IPS-NIHi7 (cell line): ENCODE measurements at regions not wholly inside any gene's neighbourhood (a gene's known extent, or its start where the extent isn't known, plus 50 kb on each side); places are given as distances from the start of the nearest gene placed in this dataset.

Source experiments
- DNase-seq: peaks from one replicate; pipeline ENCODE4 v3.0.0; 2012; ENCODE audit warnings: mixed read lengths; ENCODE audit errors: extremely low spot score

DNA sequence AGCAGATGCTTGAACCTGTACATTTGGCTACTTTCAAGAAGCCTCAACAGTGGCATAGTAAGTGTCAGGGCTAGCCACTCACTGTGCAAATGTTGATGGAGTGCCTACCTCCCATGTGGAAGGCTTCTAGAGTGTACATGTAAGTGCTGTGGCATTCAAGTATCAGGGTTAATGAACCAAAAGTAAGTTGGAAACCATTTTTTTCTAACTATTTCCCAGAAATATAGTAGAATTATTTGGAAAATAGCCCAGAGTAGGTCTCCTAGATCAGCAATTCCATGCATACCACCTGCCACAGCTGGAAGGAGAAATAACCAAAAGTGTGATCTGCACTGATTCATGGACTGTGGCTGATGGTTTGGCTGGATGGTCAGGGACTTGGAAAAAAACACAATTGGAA lies 53.3 kb downstream of the FOXD1 start:
- DNase-seq = no peak

DNA sequence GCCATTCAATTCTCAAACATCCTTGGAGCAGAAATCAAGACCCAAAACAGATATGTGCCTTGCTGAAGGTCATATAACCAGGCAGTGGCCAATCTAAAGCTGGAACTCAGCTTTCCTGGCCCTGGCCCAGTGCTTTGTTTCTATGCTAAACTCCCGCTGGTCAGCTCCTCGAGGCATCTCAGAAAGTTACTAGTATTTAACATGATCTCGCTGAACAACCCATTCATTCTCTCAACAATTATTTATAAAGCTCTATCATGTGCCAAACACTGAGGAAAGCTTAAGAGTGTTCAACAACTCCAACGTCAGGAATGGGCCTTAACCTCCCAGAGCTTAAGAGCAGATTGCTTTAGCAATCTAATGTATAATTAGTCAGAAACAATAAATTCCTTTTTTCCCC lies 54.0 kb downstream of the FOXD1 start:
- DNase-seq = no peak

DNA sequence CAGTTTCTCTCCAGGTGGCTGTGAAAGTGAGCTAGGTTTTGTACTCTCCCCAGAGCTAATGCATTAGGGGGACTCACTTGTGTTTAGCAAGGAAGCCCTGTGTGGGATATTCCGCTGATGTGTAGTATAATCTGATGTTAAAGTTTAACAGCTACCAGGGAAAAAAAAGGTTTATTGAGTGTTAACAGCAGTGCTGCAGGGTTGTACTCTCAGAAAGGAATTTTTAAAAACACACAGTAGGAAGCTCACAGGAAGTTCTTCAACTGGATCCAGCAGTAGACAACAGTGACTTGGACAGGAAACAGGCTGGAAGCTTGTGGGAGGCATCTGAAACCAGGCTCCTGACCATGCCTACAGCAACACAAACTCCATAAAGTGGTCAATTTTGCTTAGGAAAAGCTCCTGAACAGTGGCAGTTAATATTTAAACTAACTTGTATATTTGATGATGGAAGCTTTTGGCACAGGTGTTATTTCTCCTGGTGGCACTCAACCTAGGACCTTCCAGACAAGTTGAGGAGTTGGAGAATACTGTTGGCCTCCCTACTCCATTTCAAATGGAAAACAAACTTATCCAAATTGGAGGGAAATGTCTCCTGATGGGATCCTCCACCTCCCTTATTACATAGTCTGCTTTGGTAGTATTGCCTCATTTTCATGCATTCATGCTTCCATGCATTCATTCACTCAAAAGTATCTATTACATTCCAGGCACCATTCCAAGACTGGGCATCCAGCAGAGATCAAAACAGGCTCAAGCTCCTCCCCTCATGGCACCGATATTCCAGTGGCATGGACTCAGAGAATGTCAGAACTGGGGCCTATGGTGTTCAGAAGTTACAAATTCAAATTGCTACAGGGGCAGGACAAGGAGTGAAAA lies 54.7 kb downstream of the FOXD1 start:
- no peak for DNase-seq

DNA sequence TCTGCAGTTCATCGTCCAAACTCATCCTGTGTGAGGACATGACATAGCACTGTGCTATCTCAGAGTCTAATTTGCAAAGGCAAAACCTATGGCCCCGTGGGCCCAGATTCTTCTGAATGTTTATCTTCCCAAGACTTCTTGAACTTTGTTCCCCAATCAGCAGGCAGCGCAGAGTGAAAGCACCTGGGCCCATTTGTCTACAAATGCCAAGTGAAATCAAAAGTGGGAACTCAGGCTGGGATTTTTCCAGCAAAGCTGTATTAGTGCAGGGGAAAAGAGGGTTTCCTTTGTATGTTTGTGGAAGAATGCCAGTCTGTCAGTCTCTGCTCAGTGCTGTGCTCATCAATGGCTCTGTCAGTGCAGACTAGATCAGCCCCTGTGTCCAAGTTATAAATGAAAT lies 55.8 kb downstream of the FOXD1 start:
- no peak for DNase-seq

DNA sequence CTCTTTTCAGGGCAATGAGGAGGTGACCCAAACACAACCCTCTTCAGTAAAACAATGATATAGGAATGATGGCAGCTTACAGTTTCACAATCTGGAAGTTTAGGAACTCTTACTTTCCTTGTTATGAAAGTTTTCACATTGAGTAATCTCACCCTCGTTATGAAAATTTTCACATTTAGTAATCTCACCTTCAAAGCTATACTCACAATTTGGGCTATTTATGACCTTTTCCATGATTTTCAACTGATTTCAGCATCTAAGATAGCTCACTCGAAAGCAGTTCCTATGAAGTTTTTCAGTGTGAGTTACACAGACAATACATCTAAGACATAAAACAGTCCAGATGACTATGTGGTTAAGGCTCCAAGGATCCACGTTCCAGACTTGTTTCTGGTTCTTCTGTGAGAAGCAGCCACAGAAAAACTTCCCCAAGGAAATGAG lies 57.1 kb downstream of the FOXD1 start:
- no peak for DNase-seq

DNA sequence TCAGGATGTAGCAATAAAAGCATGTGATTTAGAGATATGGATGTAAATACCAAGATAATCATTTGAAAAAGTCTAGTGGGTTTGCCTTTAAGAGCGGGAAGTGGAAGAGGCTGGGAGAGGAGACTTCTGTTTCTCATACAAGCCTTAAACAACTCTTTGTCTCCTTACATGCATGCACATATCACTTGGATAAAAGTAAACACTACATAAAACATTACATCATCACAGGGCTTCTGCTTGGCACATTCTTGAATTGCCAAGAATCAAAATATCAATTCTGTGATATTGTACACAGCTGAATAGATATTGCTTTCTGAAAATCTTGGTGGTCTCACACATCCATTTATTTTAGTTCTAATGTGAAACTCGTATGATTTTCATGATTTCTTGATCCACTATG lies 57.6 kb downstream of the FOXD1 start:
- no peak for DNase-seq

DNA sequence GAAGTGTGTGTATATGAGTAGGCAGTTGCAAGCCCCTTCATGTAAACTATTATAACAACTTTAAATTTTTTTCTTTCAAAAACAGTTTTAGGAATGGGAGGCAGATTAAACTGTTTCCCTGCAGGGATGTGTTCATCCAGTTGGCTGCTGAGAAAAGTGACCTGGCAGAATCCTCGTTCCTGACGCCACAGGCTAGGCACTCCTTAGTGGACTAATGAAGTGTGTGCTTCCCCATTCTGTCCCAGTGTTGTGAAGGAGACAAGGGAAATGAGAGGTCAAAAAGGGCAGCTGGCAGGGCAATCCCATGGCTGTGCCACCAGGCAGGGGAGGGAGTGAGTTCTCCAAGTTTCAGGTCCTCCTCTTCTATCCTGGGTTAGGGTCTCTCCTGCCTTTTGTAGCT lies 59.8 kb downstream of the FOXD1 start:
- no peak for DNase-seq

DNA sequence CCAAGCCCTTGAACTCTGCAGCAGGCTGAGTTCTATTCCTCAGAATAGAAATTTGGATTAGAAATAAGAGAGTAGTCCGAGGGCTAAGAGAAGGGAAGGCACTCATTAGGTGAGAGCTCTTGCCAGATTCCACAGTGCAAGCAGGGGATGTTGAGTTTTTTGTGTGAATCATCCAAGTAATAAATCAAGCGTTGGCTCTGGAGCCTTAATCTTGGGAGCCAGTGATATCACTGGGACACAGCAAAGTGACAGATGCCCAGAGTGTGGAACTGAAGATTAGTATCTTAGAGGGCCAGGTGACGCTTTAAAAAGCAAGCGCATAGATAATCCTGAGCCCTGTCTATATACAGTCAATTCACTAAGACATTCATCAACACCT lies 60.3 kb downstream of the FOXD1 start:
- DNase-seq = no peak

DNA sequence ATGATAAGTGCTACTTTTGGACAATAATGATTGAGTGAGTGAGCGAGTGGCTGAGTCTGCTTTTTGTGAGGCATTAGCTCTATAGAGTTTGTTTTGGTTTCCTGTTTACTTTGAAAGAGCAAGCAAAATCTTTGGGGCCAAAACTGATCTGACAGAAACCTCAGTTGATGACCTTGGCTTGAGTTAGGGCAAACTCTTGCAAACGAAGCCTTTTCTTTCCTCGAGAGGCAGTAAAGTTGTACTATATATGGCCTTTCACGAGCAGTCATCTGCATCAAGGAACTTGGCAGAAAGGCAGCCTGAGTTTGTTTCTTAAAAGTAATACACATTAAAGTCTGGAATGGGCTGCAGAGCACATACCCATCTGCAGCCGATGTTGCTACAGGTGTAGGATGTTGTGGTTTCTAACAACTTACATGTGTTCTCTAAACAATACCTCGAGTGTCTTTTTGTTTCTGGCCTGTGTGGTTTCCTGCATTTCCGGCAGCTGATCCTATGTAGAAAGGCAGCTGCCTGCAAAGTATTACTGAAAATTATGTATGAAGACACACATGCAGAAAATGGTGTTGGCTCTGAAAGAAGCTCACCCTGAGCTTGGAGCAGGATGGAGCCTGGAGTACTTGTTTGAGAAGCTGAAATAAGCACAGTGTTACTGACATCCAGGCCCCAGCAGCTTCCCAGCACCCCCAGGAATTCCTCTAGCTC lies 60.8 kb downstream of the FOXD1 start:
- DNase-seq = no peak

DNA sequence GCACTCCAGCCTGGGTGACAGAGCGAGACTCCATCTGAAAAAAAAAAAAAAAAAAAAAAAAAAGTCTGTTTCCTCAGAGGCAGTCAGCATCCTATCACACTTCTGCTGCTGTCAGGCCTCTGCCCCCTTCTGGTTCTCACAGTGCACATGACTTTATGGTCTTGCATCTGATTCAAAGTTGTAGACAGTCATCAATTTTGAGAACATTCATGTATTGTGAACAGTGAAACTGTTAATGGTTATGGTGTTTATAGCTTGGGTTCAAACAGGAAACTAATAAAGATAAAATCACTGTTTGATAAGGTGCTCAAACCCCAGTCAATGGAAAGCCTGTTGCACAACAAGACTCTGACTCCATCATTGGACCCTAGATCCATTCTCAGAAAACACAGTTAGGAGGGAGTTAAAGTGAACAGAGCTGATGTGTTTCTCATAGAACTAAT lies 61.4 kb downstream of the FOXD1 start:
- DNase-seq = no peak

DNA sequence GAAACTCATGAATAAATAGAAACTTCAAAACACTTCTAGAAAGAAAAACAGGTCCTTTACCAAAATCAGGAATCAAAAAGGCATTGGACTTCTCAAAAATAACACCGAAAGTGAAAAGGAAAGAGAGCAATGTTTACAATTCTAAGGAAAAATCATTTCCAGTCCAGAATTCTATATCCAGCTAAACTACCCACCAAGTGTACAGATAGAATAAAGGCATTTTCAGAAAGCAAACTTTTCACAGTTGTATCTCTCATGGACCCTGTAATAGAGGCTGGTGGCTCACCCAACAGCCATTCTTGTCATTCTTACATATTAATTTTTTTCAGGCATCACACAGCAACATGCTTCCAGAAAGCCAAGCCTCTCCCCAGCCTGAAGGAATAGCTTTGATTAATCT lies 63.7 kb downstream of the FOXD1 start:
- no peak for DNase-seq

DNA sequence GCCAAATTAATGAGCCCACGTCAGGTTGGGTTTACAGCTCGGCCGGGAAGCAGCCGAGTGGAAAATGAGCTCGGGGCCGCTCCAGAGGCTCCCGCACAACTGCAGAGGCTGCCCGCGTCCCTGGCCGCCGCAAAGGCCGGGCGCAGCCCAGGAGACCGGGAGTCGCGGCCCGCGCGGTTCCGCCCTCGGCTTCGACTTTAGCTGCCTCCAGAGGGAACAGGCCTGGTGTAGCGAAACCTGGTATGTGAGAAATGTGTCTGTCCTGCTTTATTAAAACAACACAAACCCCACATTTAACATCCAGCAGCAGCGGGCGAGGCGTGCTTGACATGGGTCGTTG lies 66.2 kb downstream of the FOXD1 start:
- no peak for DNase-seq

DNA sequence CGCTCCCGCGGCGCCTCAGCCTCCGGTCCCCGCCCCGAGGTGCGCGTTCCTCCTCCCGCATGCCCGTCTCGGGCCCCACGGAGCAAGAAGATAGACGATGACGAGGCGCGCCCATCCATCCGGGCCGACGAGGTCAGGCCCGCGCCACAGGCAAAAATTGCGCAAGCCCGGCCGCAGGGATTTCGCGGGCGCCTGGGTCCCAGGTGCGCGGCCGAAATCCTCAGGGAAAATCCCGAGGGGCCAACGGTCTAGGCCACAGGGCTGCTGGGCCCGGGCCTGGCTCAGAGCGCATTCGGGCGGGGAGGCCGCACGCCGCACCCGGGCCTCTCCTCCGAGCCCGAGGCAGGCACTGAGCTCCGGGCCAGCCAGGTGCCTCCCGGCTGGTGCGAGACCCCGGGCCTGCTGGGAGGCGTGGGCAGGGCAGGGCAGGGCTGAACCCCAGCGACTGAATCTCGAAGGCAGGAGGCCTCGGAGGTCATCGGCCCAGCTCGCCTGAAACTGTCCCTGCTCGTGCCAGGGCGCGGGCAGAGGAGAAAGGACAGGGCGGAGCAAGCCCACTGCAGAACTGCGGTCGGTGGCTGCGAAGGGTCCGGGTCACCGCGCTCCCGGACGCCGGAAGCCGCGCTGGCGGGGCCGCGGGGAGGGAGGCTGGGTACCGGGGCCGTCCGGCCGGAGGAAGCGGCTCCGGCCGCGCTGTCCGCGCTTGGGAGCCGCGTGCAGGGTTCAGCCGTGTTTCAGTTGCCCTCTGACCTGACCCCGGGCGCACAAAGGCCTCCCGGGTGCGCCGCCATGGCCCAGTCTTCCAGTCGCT lies 66.8 kb downstream of the FOXD1 start:
- DNase-seq = peak; percentile 24

DNA sequence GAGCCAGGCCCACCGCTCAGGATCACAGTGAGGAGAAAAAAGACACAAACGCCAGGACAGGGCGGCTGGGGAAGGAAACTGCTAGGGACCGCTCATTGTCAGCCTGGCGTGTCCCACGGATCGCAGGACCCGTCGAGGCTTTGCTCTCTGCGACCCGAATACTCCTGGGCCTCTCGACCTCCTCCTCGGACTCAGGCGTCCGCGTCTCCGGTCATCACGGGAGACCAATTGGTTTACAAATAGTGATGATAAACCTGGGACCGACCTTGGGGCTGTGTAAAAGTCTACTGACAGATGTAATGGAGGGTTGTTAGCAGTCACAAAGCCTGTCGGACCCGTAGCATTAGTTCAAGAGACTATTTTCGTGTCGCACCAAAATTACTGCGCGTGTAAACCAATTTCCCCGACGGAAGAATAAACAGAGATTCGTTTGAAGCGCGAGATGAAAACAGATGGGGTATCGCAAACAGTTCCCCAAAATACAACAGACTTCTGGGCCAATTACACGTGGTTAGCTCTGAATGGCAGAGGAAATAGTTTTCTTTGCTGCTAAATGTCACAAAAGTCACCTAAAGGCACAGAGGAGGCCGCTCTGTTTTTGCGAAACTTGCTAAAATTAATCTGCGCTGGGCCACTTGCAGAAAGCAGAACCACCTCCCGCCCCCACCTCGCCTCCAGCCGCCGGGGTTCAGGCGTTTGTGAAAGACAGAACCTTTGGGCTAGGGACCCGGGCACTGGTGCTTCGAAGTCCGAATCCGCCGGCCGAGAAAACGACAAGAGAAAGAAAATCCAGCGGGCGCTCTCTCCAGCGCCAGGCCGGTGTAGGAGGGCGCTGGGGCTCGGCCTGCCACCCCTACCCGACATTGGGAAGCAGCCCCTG lies 67.6 kb downstream of the FOXD1 start:
- no peak for DNase-seq

DNA sequence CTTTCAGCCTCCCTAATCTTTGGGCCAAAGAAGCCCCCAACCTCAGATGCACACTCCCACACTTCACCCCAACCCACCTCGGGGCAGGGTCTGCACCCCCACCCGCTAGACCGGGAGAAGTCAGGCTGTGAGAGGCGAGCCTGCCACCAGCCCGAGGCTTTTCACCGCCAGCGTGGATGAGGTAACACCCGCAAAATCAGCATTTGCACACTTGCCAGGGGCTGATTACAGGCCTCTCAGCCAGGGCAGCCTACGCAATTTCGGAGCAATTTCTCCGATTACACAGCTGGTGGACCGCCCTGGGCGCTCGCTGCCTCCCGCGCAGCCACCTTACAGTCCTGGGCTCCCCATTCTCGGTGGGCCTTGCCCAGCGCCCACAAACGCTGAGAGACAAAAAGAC lies 68.5 kb downstream of the FOXD1 start:
- DNase-seq = no peak

DNA sequence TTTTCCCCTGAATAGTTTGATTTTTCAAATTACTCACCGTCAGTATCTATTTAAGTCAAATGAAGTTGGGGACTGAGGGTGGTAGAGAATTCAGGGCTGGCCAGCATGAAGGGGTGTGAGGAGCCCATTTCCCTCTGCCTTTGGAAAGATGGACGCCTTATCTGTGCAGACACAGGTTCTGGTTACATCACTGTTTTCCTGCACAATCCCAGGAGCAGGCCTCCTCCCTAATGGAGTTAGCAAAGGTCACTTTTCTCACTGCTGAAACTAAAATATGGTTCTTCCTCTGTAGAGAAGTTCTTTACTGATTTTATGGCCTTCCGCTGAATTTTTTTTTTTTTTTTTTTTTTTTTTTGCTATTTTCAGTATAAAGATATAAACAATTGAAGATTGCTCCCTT lies 69.1 kb downstream of the FOXD1 start:
- DNase-seq = no peak

DNA sequence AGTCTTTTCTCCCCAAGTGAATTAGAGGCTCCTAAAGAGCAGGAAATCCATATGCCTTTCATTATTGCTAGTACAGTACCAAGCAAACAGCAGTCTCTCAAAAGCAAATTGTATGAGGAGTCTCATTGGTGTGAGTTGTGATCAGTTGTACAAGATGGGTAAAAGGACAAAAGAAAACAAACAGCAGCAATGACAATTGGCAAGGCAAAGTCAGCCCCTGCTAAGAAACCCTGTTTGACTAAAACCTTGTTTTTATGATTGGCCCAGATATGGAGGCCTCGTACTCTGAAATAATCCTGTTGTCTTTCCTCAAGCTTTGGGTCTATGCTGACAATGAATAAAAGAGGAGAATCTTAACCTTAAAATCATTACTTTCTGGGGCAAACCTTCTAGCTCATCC lies 69.8 kb downstream of the FOXD1 start:
- DNase-seq = no peak

DNA sequence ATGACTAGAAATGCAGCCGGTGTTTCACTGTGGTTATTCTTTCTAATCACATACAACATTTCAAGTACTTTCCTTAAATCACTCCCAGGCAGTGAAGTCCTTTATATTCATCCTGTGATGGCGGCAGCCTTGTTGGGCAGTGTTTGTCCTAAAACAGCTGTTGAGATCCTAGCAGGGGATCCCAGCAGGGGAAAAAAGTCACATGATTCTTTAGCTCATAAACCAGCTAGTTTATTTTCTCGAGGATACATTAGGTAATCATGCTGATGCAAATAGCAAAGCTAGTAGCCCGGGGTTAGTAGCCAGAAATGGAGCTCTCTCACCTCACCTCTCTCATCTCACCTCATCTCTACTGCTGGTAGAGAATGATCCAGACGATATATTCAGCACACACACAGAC lies 70.5 kb downstream of the FOXD1 start:
- no peak for DNase-seq

DNA sequence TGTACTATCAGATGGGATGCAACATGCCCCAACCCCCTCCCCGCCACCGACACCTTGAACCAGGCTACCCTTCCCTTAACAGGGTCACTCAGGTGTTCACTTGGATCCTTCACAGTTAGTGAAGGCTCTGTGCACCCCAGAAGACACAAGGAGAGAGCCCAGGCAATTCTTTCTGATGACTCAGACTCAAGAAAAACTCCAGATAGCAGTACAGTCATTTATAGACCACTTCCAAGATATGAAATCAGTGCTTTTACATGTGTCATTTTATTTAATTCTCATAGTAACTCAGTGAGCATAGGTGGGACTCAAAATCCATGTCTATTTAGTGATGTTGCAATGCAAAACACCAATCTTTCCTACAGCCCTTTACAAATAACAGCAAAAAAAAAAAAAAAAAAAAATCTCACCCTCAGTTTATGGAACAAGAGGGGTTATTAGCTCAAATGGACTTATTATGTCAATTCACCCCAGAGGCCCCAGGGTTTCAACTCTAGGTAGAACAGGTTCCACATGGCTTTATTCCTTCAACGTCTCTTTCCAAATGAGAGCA lies 71.9 kb downstream of the FOXD1 start:
- no peak for DNase-seq

DNA sequence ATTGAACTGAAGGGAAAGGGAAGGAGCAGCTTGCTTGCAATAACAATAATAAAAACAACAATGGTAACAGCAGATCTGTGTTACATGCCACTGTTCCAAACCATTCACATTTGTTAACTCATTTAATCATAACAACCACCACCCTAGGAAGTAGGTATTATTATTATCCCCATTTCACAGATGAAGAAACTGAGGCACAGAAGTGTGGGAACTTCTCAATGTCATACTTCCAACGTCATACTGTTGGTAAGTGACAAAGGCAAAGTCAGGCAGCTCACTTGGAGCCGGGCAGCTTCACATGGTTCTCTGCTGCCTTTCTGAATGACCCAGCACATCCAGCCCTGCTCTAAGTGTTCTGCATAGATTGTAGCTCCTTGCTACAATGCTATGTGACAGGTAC lies 72.6 kb downstream of the FOXD1 start:
- DNase-seq = no peak

DNA sequence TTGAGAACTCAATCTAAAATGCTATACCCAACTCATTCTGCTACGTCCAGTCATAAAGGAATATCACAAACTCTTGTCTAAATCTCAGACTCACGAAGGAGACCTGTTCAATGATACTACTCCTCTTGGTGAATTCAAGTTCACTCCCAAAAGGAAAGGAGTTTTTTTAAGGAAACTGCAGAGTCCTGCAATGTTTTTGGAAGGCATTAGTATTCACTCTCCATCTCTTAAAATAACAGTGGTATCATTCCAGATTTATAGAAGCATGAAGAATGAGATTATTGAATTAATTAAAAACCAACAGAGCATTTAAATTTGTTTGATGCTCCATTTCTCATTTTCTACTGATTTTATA lies 73.4 kb downstream of the FOXD1 start:
- no peak for DNase-seq
